ENCODE measurements at regions not wholly inside any gene's neighbourhood (a gene's known extent, or its start where the extent isn't known, plus 50 kb on each side); places are given as distances from the start of the nearest gene placed in this dataset.
"Not testable (repeated sequence)": the region's sequence is repeated elsewhere in the genome, so short reads cannot be mapped to it uniquely, and the experiment has no call there.

DNA sequence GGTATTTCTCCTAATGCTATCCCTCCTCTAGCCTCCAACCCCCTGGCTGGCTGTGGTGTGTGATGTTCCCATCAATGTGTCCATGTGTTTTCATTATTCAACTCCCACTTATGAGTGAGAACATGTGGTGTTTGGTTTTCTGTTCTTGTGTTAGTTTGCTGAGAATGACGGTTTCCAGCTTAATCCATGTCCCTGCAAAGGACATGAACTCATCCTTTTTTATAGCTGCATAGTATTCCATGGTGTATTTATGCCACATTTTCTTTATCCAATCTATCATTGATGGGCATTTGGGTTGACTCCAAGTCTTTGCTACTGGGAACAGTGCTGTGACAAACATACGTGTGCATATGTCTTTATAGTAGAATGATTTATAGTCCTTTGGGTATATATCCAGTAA is 204.4 kb upstream of the SSTR4 start:
- TF ChIP-seq, protein P1, sequence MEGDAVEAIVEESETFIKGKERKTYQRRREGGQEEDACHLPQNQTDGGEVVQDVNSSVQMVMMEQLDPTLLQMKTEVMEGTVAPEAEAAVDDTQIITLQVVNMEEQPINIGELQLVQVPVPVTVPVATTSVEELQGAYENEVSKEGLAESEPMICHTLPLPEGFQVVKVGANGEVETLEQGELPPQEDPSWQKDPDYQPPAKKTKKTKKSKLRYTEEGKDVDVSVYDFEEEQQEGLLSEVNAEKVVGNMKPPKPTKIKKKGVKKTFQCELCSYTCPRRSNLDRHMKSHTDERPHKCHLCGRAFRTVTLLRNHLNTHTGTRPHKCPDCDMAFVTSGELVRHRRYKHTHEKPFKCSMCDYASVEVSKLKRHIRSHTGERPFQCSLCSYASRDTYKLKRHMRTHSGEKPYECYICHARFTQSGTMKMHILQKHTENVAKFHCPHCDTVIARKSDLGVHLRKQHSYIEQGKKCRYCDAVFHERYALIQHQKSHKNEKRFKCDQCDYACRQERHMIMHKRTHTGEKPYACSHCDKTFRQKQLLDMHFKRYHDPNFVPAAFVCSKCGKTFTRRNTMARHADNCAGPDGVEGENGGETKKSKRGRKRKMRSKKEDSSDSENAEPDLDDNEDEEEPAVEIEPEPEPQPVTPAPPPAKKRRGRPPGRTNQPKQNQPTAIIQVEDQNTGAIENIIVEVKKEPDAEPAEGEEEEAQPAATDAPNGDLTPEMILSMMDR (conservative IDR thresholded peaks at IDR 0.05 in 1 of 2, IDR thresholded peaks at IDR 0.05 in 1 of 2; ENCODE audit: low read depth in 1 of 2, low read length in 2 of 2), result not testable (repeated sequence)
- TF ChIP-seq EZH2 (IDR thresholded peaks at IDR 0.05; ENCODE audit: low read length, missing control alignments), result not testable (repeated sequence)
